GM12873 (cell line): ENCODE measurements at regions not wholly inside any gene's neighbourhood (a gene's known extent, or its start where the extent isn't known, plus 50 kb on each side); places are given as distances from the start of the nearest gene placed in this dataset.

Experiments
- TF ChIP-seq, protein P1 (sequence below): IDR thresholded peaks from 2 replicates; pipeline ENCODE4 v1.5.1; 2012; ENCODE audit warnings: low read depth, mild to moderate bottlenecking, moderate library complexity, low read length, control low read depth; ENCODE audit not compliant: insufficient read depth; ENCODE audit errors: missing control alignments

DNA sequence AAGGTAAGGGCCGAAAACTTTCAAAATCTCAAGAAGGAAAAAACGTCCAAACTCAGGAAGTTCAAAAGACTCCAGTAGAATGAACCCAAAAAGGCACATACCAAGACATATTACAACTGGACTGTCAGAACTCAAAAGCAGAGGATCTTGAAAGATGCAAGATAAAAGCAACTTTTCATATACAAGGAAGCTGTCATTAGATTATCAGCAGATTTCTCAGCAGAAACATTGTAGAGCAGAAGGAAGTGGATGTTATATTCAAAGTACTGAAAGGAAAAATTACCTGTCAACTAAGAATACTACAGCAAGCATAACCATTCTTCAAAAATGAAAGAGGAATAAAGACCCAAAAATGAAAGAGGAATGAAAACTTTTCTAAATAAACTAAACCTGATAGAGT, 224.9 kb downstream of the FAT4 start:
- TF ChIP-seq, protein P1, sequence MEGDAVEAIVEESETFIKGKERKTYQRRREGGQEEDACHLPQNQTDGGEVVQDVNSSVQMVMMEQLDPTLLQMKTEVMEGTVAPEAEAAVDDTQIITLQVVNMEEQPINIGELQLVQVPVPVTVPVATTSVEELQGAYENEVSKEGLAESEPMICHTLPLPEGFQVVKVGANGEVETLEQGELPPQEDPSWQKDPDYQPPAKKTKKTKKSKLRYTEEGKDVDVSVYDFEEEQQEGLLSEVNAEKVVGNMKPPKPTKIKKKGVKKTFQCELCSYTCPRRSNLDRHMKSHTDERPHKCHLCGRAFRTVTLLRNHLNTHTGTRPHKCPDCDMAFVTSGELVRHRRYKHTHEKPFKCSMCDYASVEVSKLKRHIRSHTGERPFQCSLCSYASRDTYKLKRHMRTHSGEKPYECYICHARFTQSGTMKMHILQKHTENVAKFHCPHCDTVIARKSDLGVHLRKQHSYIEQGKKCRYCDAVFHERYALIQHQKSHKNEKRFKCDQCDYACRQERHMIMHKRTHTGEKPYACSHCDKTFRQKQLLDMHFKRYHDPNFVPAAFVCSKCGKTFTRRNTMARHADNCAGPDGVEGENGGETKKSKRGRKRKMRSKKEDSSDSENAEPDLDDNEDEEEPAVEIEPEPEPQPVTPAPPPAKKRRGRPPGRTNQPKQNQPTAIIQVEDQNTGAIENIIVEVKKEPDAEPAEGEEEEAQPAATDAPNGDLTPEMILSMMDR: no peak

- TF ChIP-seq, protein P1: no peak
Measured at GRCh38 chr4:125541836-125542385, 227.2 kb downstream of the FAT4 start.

DNA sequence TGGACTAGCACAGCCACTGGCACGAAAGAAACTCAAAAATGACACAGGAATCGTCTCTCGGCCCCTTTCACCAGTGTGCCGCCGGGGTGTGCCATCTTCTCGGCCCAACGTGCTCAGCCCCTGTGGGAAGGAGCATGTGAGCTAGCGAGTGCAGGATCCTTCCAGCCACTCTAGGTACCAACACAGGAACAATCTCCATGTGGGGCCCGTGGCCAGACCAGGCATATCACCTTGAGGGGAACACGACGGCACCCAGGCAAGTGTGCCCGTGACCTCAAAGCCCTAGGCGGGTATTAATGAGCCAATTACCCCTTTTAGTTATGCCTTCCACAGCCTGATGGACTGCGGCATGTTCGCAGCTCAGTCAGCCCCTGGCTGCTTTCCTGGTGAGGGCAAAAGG, 231.5 kb downstream of the FAT4 start:
- TF ChIP-seq, protein P1: no peak

- TF ChIP-seq, protein P1: no peak
Measured at GRCh38 chr4:125547836-125548235, 233.1 kb downstream of the FAT4 start.

- TF ChIP-seq, protein P1: no peak
Measured at GRCh38 chr4:125550769-125551168, 236.0 kb downstream of the FAT4 start.

- TF ChIP-seq, protein P1: no peak
Measured at GRCh38 chr4:125551466-125551865, 236.7 kb downstream of the FAT4 start.

DNA sequence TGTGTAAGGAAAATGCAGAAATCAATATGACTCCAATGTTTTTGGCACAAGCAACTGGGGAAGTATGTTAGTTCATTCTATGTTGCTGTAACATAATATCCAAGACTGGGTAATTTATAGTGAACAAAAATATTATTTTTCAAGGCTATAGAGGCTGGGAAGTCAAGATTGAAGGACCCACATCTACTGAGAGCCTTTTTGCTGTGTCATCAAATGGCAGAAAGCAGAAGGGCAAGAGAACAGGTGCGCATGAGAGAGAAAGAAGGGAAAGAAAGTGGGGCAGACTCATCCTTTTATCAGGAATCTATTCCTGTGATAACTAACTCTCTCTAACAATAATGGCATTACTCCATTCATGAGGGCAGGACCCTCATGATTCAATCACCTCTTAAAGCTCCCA, 237.2 kb downstream of the FAT4 start:
- TF ChIP-seq, protein P1: no peak

DNA sequence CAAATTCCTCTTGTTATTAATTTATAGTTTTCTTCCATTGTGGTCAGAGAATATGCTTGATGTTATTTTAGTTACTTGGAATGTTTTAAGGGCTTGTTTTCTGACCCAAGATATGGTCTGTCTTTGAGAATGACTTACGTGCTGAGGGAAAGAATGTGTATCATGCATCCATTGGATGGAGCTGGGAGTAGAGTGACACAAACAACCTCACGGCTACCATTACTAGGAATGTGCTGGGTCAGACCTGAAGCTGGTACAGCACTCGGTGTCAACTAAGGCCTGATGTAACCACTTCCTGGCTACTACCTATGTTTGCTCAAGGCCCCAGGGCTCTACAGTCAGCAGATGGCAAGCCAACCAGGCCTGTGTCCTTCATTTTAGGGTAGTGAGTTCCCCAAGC, 257.8 kb downstream of the FAT4 start:
- TF ChIP-seq, protein P1: no peak
